ENCODE measurements at regions not wholly inside any gene's neighbourhood (a gene's known extent, or its start where the extent isn't known, plus 50 kb on each side); places are given as distances from the start of the nearest gene placed in this dataset.
A peak's percentile ranks its signal among the peaks of the same experiment; 100 is the strongest.
"Not testable (repeated sequence)": the region's sequence is repeated elsewhere in the genome, so short reads cannot be mapped to it uniquely, and the experiment has no call there.

DNA sequence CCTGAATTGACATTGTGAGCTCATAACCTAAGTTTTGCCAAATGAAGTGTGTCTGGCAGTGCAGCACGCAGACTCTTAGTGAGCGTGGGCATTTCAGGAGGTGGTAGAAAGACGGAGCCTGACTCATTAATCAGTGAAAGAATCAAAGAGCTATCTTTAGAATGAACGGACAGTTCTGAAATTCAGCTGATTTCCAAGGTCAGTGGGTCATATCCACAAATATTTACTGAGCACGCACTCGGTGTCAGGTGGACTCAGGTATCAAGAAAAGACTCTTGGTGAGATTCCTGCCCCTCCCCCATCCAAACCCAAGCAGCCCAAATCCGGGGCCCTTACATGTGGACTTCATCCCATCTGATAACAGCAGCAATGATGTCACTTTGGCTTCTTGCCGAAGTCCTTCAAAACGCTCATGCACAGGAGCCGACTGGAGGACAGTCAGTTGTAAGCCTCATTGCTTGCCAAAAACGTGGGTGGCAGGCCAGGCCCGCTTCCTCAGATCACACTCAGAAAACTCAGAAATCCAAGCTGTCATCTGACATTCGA, 185.8 kb downstream of the HS3ST3A1 start (continued):
- TF ChIP-seq ZBTB49 (tag by site-specific recombination; IDR thresholded peaks at IDR 0.05; ENCODE audit: low read depth), result no peak
- TF ChIP-seq ZNF518A (tag by site-specific recombination; conservative IDR thresholded peaks at IDR 0.05; ENCODE audit: low read depth), result no peak; the same call in 1 of the 2 replicates
- peak; percentile 91 for TF ChIP-seq ZNF366 (tag by site-specific recombination; conservative IDR thresholded peaks at IDR 0.05)
- TF ChIP-seq ZEB2 (tag by site-specific recombination; IDR thresholded peaks at IDR 0.05), result peak; percentile 93

DNA sequence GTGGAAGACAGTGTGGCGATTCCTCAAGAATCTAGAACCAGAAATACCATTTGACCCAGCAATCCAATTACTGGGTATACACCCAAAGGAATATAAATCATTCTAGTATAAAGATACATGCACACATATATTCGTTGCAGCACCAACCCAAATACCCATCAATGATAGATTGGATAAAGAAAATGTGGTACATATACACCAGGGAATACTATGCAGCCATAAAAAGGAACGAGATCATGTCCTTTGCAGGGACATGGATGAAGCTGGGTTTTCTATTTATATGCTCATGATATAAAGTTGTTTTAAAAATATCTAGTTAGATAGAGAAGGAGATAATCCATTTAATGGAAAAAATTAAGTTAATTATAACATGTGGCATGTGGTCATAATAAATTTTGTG, 186.5 kb downstream of the HS3ST3A1 start:
- H3K4me1 ChIP-seq (ENCODE audit: control insufficient read depth, insufficient read depth, low read length); H3K36me3 ChIP-seq (ENCODE audit: control insufficient read depth in 2 of 2, insufficient read depth in 1 of 2, low read length in 2 of 2); H3K4me3 ChIP-seq (ENCODE audit: low read depth, low read length); H3K27ac ChIP-seq (ENCODE audit: extremely low read depth, low read depth, low read length); H3K9me3 ChIP-seq (ENCODE audit: control insufficient read depth, insufficient read depth, low read depth, low read length): not testable (repeated sequence)
- ChIA-PET CTCF (interaction anchor here (1.0 kb wide), 1 partner anchor 57 kb away, joined by 3 read pairs; no protein-coding TSS in a partner anchor), POLR2A (interaction anchor here (0.6 to 0.7 kb wide), 2 partner anchors 13 to 397 kb away, joined by 3 to 4 read pairs; partner anchors contain the start of gene ELAC2)
- TF ChIP-seq, protein P1, sequence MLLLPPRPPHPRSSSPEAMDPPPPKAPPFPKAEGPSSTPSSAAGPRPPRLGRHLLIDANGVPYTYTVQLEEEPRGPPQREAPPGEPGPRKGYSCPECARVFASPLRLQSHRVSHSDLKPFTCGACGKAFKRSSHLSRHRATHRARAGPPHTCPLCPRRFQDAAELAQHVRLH (tag by site-specific recombination; IDR thresholded peaks at IDR 0.05), result peak; percentile 74; the same call in 1 of the 2 replicates
- TF ChIP-seq ZNF146 (tag by site-specific recombination; IDR thresholded peaks at IDR 0.05), result peak; percentile 93

DNA sequence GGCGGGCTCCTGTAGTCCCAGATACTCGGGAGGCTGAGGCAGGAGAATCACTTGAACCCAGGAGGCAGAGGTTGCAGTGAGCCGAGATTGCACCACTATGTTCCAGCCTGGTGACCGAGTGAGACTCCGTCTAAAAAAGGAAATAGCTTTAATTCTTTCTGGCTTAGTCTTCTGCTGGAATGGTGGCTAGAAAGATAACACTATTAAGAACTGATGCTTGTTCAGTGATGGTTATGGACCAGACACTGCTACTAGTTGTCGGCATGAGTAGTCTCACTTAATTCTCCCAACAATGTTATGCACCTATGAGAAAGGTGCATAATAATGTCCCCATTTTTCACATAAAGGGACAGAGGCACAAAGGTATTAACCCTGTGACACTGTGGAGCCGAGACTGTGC, 188.7 kb downstream of the HS3ST3A1 start:
- TF ChIP-seq GLIS1 (tag by site-specific recombination; IDR thresholded peaks at IDR 0.05) (no peak), ZNF239 (tag by site-specific recombination; IDR thresholded peaks at IDR 0.05) (no peak), ZNF223 (tag by site-specific recombination; IDR thresholded peaks at IDR 0.05) (no peak), ZNF792 (tag by site-specific recombination; IDR thresholded peaks at IDR 0.05) (no peak)
- TF ChIP-seq, protein P2, sequence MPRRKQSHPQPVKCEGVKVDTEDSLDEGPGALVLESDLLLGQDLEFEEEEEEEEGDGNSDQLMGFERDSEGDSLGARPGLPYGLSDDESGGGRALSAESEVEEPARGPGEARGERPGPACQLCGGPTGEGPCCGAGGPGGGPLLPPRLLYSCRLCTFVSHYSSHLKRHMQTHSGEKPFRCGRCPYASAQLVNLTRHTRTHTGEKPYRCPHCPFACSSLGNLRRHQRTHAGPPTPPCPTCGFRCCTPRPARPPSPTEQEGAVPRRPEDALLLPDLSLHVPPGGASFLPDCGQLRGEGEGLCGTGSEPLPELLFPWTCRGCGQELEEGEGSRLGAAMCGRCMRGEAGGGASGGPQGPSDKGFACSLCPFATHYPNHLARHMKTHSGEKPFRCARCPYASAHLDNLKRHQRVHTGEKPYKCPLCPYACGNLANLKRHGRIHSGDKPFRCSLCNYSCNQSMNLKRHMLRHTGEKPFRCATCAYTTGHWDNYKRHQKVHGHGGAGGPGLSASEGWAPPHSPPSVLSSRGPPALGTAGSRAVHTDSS (tag by site-specific recombination; IDR thresholded peaks at IDR 0.05), result no peak
- TF ChIP-seq, protein P3, sequence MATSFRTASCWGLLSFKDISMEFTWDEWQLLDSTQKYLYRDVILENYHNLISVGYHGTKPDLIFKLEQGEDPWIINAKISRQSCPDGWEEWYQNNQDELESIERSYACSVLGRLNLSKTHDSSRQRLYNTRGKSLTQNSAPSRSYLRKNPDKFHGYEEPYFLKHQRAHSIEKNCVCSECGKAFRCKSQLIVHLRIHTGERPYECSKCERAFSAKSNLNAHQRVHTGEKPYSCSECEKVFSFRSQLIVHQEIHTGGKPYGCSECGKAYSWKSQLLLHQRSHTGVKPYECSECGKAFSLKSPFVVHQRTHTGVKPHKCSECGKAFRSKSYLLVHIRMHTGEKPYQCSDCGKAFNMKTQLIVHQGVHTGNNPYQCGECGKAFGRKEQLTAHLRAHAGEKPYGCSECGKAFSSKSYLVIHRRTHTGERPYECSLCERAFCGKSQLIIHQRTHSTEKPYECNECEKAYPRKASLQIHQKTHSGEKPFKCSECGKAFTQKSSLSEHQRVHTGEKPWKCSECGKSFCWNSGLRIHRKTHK (tag by site-specific recombination; IDR thresholded peaks at IDR 0.05), result no peak
- no peaks in the 10 kb centered on the region for H3K36me3 ChIP-seq (ENCODE audit: control insufficient read depth in 2 of 2, insufficient read depth in 1 of 2, low read length in 2 of 2)
- ChIA-PET CTCF (no interaction called here), POLR2A (no interaction called here)
- no peaks in the 10 kb centered on the region for H3K9me3 ChIP-seq (ENCODE audit: control insufficient read depth, insufficient read depth, low read depth, low read length)
- H3K4me3 ChIP-seq (ENCODE audit: low read depth, low read length), result no peak overlapping the region
- H3K27ac ChIP-seq (ENCODE audit: extremely low read depth, low read depth, low read length), result no peak overlapping the region
- H3K4me1 ChIP-seq (ENCODE audit: control insufficient read depth, insufficient read depth, low read length), result peaks cover 9% of the 10 kb centered on the region
